ENCODE measurements at regions not wholly inside any gene's neighbourhood (a gene's known extent, or its start where the extent isn't known, plus 50 kb on each side); places are given as distances from the start of the nearest gene placed in this dataset.

- TF ChIP-seq CTCF (conservative IDR thresholded peaks at IDR 0.05): no peak
- H3K27ac ChIP-seq: no peak overlapping the region
These were observed 539.3 kb downstream of the LIG4 start for GRCh38 chr13:107675847-107676550.

- H3K27ac ChIP-seq: no peak overlapping the region
- no peak for TF ChIP-seq CTCF (conservative IDR thresholded peaks at IDR 0.05)
These were observed 545.8 kb downstream of the LIG4 start for GRCh38 chr13:107669391-107669993.

- no peak for TF ChIP-seq CTCF (conservative IDR thresholded peaks at IDR 0.05)
- no peak overlapping the region for H3K27ac ChIP-seq
These were observed 549.3 kb downstream of the LIG4 start for GRCh38 chr13:107665926-107666458.

GRCh38 chr13:107650081-107650701, 565.1 kb downstream of the LIG4 start:
- peak; percentile 96 for TF ChIP-seq CTCF (conservative IDR thresholded peaks at IDR 0.05)
- H3K27ac ChIP-seq: no peak overlapping the region

GRCh38 chr13:107649079-107649478, 566.3 kb downstream of the LIG4 start:
- no peak overlapping the region for H3K27ac ChIP-seq
- no peak for TF ChIP-seq CTCF (conservative IDR thresholded peaks at IDR 0.05)

- no peak for TF ChIP-seq CTCF (conservative IDR thresholded peaks at IDR 0.05)
- H3K27ac ChIP-seq: no peak overlapping the region
These were observed 571.2 kb downstream of the LIG4 start for GRCh38 chr13:107644136-107644535.

GRCh38 chr13:107643615-107644014, 571.7 kb downstream of the LIG4 start:
- no peak for TF ChIP-seq CTCF (conservative IDR thresholded peaks at IDR 0.05)
- H3K27ac ChIP-seq: no peak overlapping the region

Data from VCaP (cell line).